ENCODE measurements at regions not wholly inside any gene's neighbourhood (a gene's known extent, or its start where the extent isn't known, plus 50 kb on each side); places are given as distances from the start of the nearest gene placed in this dataset.

- no peak for TF ChIP-seq CTCF (IDR thresholded peaks at IDR 0.05; ENCODE audit: low read depth, low read length, poor library complexity, severe bottlenecking)
- no peak for TF ChIP-seq EZH2phosphoT487 (IDR thresholded peaks at IDR 0.05; ENCODE audit: borderline replicate concordance, low read length)
These were observed 963.0 kb downstream of the SLC4A3 start for GRCh38 chr2:220590476-220590875.
